HepG2 (cell line): ENCODE measurements at regions not wholly inside any gene's neighbourhood (a gene's known extent, or its start where the extent isn't known, plus 50 kb on each side); places are given as distances from the start of the nearest gene placed in this dataset.

ENCODE experiments used
- ATAC-seq: fragments of 200-7000 bp; cut with Tn5 transposase; 3 replicates; pipeline ENCODE4 v1.9.1; 2020; ENCODE audit warnings: mild to moderate bottlenecking, moderate library complexity
- BruUV-seq: library from RNA; stranded (reverse); fragments of 400-500 nt; replicated peaks from 2 replicates; lab custom pipeline; 2021; lab: Mats Ljungman, UMichigan
- CTCF ChIA-PET: fragments of 300-600 bp; formaldehyde crosslinking; extraction: SDS; loops from one replicate; lab custom pipeline; 2021; ENCODE audit warnings: low total read pairs, inconsistent platforms, low intra/inter-chr PET ratio; lab: Yijun Ruan, JAX
- POLR2A ChIA-PET: fragments of 350-600 bp; sonication (Branson Sonifier 250); formaldehyde crosslinking; loops from one replicate; lab custom pipeline; 2020; ENCODE audit warnings: antibody characterized with exemption, inconsistent platforms; lab: Yijun Ruan, JAX
- DNase-seq: peaks from one replicate; pipeline ENCODE4 v3.0.0-alpha.2; 2015; ENCODE audit warnings: low spot score
- FAIRE-seq: peaks from 3 replicates; lab custom pipeline; 2011; peaks lifted over from hg19 to GRCh38; lab: Jason Lieb, UNC
- H2AFZ ChIP-seq: one replicate; pipeline ENCODE4 v1.6.1; 2011; ENCODE audit warnings: low read length, inconsistent platforms
- H3K27ac ChIP-seq: fragments of 300-600 bp; 3 replicates; pipeline ENCODE4 v1.8.0; 2011; ENCODE audit warnings: mixed run types, mild to moderate bottlenecking, mixed read lengths, low read length, inconsistent platforms; ENCODE audit not compliant: insufficient read depth; ENCODE audit errors: extremely low read length
- H3K27me3 ChIP-seq, 2 experiments: fragments of 200-600 bp in 1 of 2; 2 replicates in 1 of 2; 3 replicates in 1 of 2; pipeline versions ENCODE4 v1.6.0 to v1.8.0; 2011; ENCODE audit warnings: low read length in 2 of 2, mild to moderate bottlenecking in 2 of 2, moderate library complexity in 2 of 2, inconsistent platforms in 1 of 2; ENCODE audit not compliant: insufficient read depth in 2 of 2, control insufficient read depth in 1 of 2
- H3K36me3 ChIP-seq, 2 experiments: fragments of 200-600 bp in 1 of 2; replicated peaks in 1 of 2; 2 replicates in 1 of 2; 3 replicates in 1 of 2; pipeline versions ENCODE4 v1.5.1 to v1.8.0; 2011; ENCODE audit warnings: low read length in 2 of 2, inconsistent platforms in 1 of 2; ENCODE audit not compliant: insufficient read depth in 2 of 2, control insufficient read depth in 1 of 2
- H3K4me1 ChIP-seq: 2 replicates; pipeline ENCODE4 v1.5.1; 2012; ENCODE audit warnings: low read length, inconsistent platforms; ENCODE audit not compliant: insufficient read depth
- H3K4me2 ChIP-seq: 2 replicates; pipeline ENCODE4 v1.6.0; 2011; ENCODE audit warnings: low read depth, low read length, inconsistent platforms
- H3K4me3 ChIP-seq, 3 experiments: fragments of 200-600 bp in 1 of 3; sonication (generic), shearing (Covaris generic) in 1 of 3; replicated peaks in 1 of 3; 2 replicates each; pipeline ENCODE4 v1.5.1; 2011 to 2016; ENCODE audit warnings: low read length in 3 of 3, inconsistent platforms in 2 of 3, low read depth in 2 of 3, mild to moderate bottlenecking in 2 of 3, control low read depth in 1 of 3, mixed read lengths in 1 of 3; ENCODE audit not compliant: insufficient read depth in 1 of 3
- H3K79me2 ChIP-seq: one replicate; pipeline ENCODE4 v1.6.1; 2011; ENCODE audit warnings: low read length, inconsistent platforms; ENCODE audit not compliant: insufficient read depth
- H3K9ac ChIP-seq: 2 replicates; pipeline ENCODE4 v1.6.0; 2011; ENCODE audit warnings: mild to moderate bottlenecking, low read depth, low read length, inconsistent platforms; ENCODE audit not compliant: insufficient read depth
- H3K9me3 ChIP-seq: 2 replicates; pipeline ENCODE4 v1.5.1; 2012; ENCODE audit warnings: mild to moderate bottlenecking, low read length
- H4K20me1 ChIP-seq: 2 replicates; pipeline ENCODE4 v1.6.0; 2011; ENCODE audit warnings: inconsistent platforms, mild to moderate bottlenecking, low read length, moderate library complexity; ENCODE audit not compliant: insufficient read depth
- ARNTL ChIP-seq: sonication (generic); formaldehyde crosslinking; IDR thresholded peaks from 2 replicates; pipeline ENCODE4 v1.4.0; 2020; ENCODE audit warnings: mild to moderate bottlenecking, missing genetic modification reagents
- ISL2 ChIP-seq: sonication (generic); formaldehyde crosslinking; IDR thresholded peaks from 2 replicates; pipeline ENCODE4 v1.5.0; 2020; ENCODE audit warnings: missing genetic modification reagents
- KAT8 ChIP-seq: IDR thresholded peaks from 2 replicates; pipeline ENCODE4 v1.6.1; 2016; ENCODE audit warnings: missing genetic modification reagents, missing compliant biosample characterization
- KMT2B ChIP-seq: IDR thresholded peaks from 2 replicates; pipeline ENCODE4 v1.6.1; 2016; ENCODE audit warnings: missing genetic modification reagents, missing compliant biosample characterization
- LRRFIP1 ChIP-seq: sonication (generic); formaldehyde crosslinking; conservative IDR thresholded peaks from 2 replicates; pipeline ENCODE4 v1.4.0; 2020; ENCODE audit warnings: missing genetic modification reagents
- NFIB ChIP-seq: sonication (generic); formaldehyde crosslinking; IDR thresholded peaks from 2 replicates; pipeline ENCODE4 v1.9.0; 2021; ENCODE audit warnings: missing genetic modification reagents, mild to moderate bottlenecking, borderline replicate concordance
- ZFX ChIP-seq: sonication (generic); formaldehyde crosslinking; IDR thresholded peaks from 2 replicates; pipeline ENCODE4 v1.4.0; 2020; ENCODE audit warnings: mild to moderate bottlenecking, low read depth, missing genetic modification reagents, moderate library complexity
- ZNF136 ChIP-seq: sonication (generic); formaldehyde crosslinking; IDR thresholded peaks from 2 replicates; pipeline ENCODE4 v1.8.1; 2022; ENCODE audit warnings: low read depth, mild to moderate bottlenecking, moderate library complexity, missing genetic modification reagents
- ZNF180 ChIP-seq: sonication (generic); formaldehyde crosslinking; IDR thresholded peaks from 2 replicates; pipeline ENCODE4 v1.4.0; 2020; ENCODE audit warnings: low read depth, missing genetic modification reagents, borderline replicate concordance
- ZNF235 ChIP-seq: sonication (generic); formaldehyde crosslinking; IDR thresholded peaks from 2 replicates; pipeline ENCODE4 v1.8.1; 2023; ENCODE audit warnings: mild to moderate bottlenecking, missing genetic modification reagents, borderline replicate concordance
- ZNF253 ChIP-seq: sonication (generic); formaldehyde crosslinking; IDR thresholded peaks from 2 replicates; pipeline ENCODE4 v1.8.0; 2022; ENCODE audit warnings: mild to moderate bottlenecking, missing genetic modification reagents, borderline replicate concordance
- ZNF484 ChIP-seq: sonication (generic); formaldehyde crosslinking; IDR thresholded peaks from 2 replicates; pipeline ENCODE4 v1.5.1; 2020; ENCODE audit warnings: mild to moderate bottlenecking, low read depth, missing genetic modification reagents, borderline replicate concordance
- ZNF547 ChIP-seq: sonication (generic); formaldehyde crosslinking; IDR thresholded peaks from 2 replicates; pipeline ENCODE4 v1.5.1; 2020; ENCODE audit warnings: mild to moderate bottlenecking, missing genetic modification reagents
- ZNF598 ChIP-seq: sonication (generic); formaldehyde crosslinking; IDR thresholded peaks from 2 replicates; pipeline ENCODE4 v1.5.1; 2020; ENCODE audit warnings: mild to moderate bottlenecking, missing genetic modification reagents, borderline replicate concordance
- ZNF703 ChIP-seq: sonication (generic); formaldehyde crosslinking; IDR thresholded peaks from 2 replicates; pipeline ENCODE4 v1.5.1; 2020; ENCODE audit warnings: missing genetic modification reagents, mild to moderate bottlenecking, moderate library complexity, borderline replicate concordance
- ZSCAN20 ChIP-seq: sonication (generic); formaldehyde crosslinking; IDR thresholded peaks from 2 replicates; pipeline ENCODE4 v1.4.0; 2020; ENCODE audit warnings: missing genetic modification reagents, mild to moderate bottlenecking, borderline replicate concordance
- WGBS: methylation state at CpG from one replicate; pipeline ENCODE4 v1.1.6; 2017; ENCODE audit warnings: low lambda C conversion rate; 5-methylcytosine and 5-hydroxymethylcytosine counted together
- in situ Hi-C: cut with HindIII; loops from 2 replicates; pipeline ENCODE4 v1.10.0; 2017; ENCODE audit warnings: low pct_unique_long_range_greater_than_20kb; ENCODE audit not compliant: extremely low pct_ligation_motif_present
- intact Hi-C: fragments of 100-400 bp; cut with micrococcal nuclease; formaldehyde crosslinking; loops from one replicate; pipeline ENCODE4 v1.10.0; 2022; ENCODE audit not compliant: unreplicated experiment
- TF ChIP-seq, protein P1 (sequence below): sonication (generic); formaldehyde crosslinking; IDR thresholded peaks from 2 replicates; pipeline ENCODE4 v1.4.0; 2020; ENCODE audit warnings: missing genetic modification reagents

DNA sequence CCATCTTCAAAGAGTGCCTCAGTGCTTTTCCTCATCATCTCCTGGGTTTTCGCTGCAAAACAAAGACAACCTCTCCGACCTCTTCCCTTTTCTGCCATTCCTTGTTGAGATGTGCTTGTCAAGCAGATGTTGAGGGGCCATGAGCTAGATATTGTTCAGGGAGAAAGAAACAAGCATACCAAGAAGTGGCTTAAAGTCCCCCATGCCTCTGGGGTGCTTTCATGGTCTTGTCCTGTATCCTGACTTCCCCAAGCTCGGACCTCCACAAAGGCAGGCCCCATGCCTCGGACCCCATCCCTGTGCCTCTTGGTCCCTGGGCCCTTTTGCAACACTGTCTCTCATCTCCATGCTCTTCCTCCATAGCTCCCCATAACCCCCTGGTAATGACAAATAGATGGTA is 103.8 kb downstream of the C1orf94 start:
- no peak overlapping the region for H3K4me3 ChIP-seq
- no TSS peak for BruUV-seq
- H4K20me1 ChIP-seq, result no peaks in the 10 kb centered on the region
- TF ChIP-seq ZNF180, result no peak
- no peak for TF ChIP-seq ZNF253 (CRISPR knock-in tag)
- no peak for TF ChIP-seq ZNF136 (CRISPR knock-in tag)
- TF ChIP-seq ISL2 (CRISPR knock-in tag), result no peak
- no peak for TF ChIP-seq KAT8 (CRISPR knock-in tag)
- no peak overlapping the region for H3K9ac ChIP-seq
- no peaks in the 10 kb centered on the region for H3K9me3 ChIP-seq
- CTCF ChIA-PET, result no interaction called here
- H3K4me2 ChIP-seq, result no peak overlapping the region
- FAIRE-seq, result no peak
- in situ Hi-C loops, result no loop called here
- no peak for ATAC-seq
- intact Hi-C loops, result no loop called here
- H2AFZ ChIP-seq, result no peak overlapping the region
- H3K27ac ChIP-seq, result no peak overlapping the region
- H3K27me3 ChIP-seq, result no peaks in the 10 kb centered on the region
- DNase-seq, result no peak
- no peaks in the 10 kb centered on the region for H3K4me1 ChIP-seq
- H3K79me2 ChIP-seq, result no peaks in the 10 kb centered on the region
- H3K36me3 ChIP-seq, result no peaks in the 10 kb centered on the region
- POLR2A ChIA-PET, result no interaction called here
- WGBS, result 4% methylated on average over 4 of the region's 4 CpGs

GRCh38 chr1:34283142-34283541 is 106.4 kb downstream of the C1orf94 start:
- H3K4me2 ChIP-seq, result no peak overlapping the region
- no peaks in the 10 kb centered on the region for H3K9me3 ChIP-seq
- H3K4me3 ChIP-seq, result no peak overlapping the region
- intact Hi-C loops, result no loop called here
- no TSS peak for BruUV-seq
- no peaks in the 10 kb centered on the region for H3K4me1 ChIP-seq
- DNase-seq, result no peak
- no peak overlapping the region for H2AFZ ChIP-seq
- no peaks in the 10 kb centered on the region for H3K79me2 ChIP-seq
- ChIA-PET POLR2A (no interaction called here), CTCF (no interaction called here)
- no peaks in the 10 kb centered on the region for H3K36me3 ChIP-seq
- no peaks in the 10 kb centered on the region for H3K27me3 ChIP-seq
- H4K20me1 ChIP-seq, result no peaks in the 10 kb centered on the region
- in situ Hi-C loops, result no loop called here
- no peak overlapping the region for H3K9ac ChIP-seq
- no peak overlapping the region for H3K27ac ChIP-seq
- no peak for FAIRE-seq
- no peak for ATAC-seq
- 0% methylated on average over 3 of the region's 3 CpGs for WGBS
- TF ChIP-seq, protein P1, sequence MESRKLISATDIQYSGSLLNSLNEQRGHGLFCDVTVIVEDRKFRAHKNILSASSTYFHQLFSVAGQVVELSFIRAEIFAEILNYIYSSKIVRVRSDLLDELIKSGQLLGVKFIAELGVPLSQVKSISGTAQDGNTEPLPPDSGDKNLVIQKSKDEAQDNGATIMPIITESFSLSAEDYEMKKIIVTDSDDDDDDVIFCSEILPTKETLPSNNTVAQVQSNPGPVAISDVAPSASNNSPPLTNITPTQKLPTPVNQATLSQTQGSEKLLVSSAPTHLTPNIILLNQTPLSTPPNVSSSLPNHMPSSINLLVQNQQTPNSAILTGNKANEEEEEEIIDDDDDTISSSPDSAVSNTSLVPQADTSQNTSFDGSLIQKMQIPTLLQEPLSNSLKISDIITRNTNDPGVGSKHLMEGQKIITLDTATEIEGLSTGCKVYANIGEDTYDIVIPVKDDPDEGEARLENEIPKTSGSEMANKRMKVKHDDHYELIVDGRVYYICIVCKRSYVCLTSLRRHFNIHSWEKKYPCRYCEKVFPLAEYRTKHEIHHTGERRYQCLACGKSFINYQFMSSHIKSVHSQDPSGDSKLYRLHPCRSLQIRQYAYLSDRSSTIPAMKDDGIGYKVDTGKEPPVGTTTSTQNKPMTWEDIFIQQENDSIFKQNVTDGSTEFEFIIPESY, result no peak
- TF ChIP-seq ZNF547 (CRISPR knock-in tag) (no peak), ZNF703 (no peak), ZFX (CRISPR knock-in tag) (no peak), ZNF235 (CRISPR knock-in tag) (no peak), ZSCAN20 (CRISPR knock-in tag) (no peak), ARNTL (CRISPR knock-in tag) (no peak), LRRFIP1 (no peak), ZNF598 (no peak), KMT2B (CRISPR knock-in tag) (no peak), NFIB (CRISPR knock-in tag) (no peak), ZNF484 (CRISPR knock-in tag) (no peak)
